Common myeloid progenitor, CD34-positive (primary cell): ENCODE measurements at regions not wholly inside any gene's neighbourhood (a gene's known extent, or its start where the extent isn't known, plus 50 kb on each side); places are given as distances from the start of the nearest gene placed in this dataset.
"Not testable (repeated sequence)": the region's sequence is repeated elsewhere in the genome, so short reads cannot be mapped to it uniquely, and the experiment has no call there.

ENCODE experiments used
- CTCF ChIA-PET: fragments of 350-600 bp; sonication (Branson Sonifier 250); formaldehyde crosslinking; loops from one replicate; lab custom pipeline; 2021; ENCODE audit warnings: antibody characterized with exemption; lab: Charles Lee
- POLR2A ChIA-PET: fragments of 350-600 bp; sonication (Branson Sonifier 250); formaldehyde crosslinking; loops from one replicate; lab custom pipeline; 2021; ENCODE audit warnings: antibody characterized with exemption; lab: Charles Lee
- DNase-seq, 3 donors: peaks; one replicate each; pipeline versions ENCODE4 v3.0.0 to v3.0.0-alpha.2; 2013
- H3K27ac ChIP-seq, 2 experiments: 1 replicate in 1 of 2; 2 replicates in 1 of 2; pipeline ENCODE4 v1.7.0; 2013; ENCODE audit warnings: inconsistent platforms in 2 of 2, low read length in 2 of 2, mild to moderate bottlenecking in 2 of 2, low read depth in 1 of 2, moderate library complexity in 1 of 2; ENCODE audit not compliant: severe bottlenecking in 2 of 2, insufficient read depth in 1 of 2, poor library complexity in 1 of 2
- H3K27me3 ChIP-seq, 5 experiments: replicated peaks in 2 of 5; 1 replicate in 3 of 5; 2 replicates in 2 of 5; pipeline versions ENCODE4 v1.6.1 to v1.7.0; 2013; ENCODE audit warnings: low read length in 4 of 5, mild to moderate bottlenecking in 2 of 5, moderate library complexity in 2 of 5, inconsistent platforms in 1 of 5; ENCODE audit not compliant: insufficient read depth in 5 of 5, control insufficient read depth in 4 of 5
- H3K36me3 ChIP-seq, 4 experiments: 1 replicate in 2 of 4; 2 replicates in 2 of 4; pipeline versions ENCODE4 v1.6.1 to v1.7.0; 2013; ENCODE audit warnings: low read length in 3 of 4, control low read depth in 1 of 4, mild to moderate bottlenecking in 1 of 4; ENCODE audit not compliant: control insufficient read depth in 4 of 4, insufficient read depth in 4 of 4
- H3K4me1 ChIP-seq, 4 experiments: 1 replicate in 3 of 4; 2 replicates in 1 of 4; pipeline versions ENCODE4 v1.6.1 to v1.7.1; 2013; ENCODE audit warnings: low read length in 3 of 4, mild to moderate bottlenecking in 3 of 4, control low read depth in 1 of 4, inconsistent platforms in 1 of 4, moderate library complexity in 1 of 4; ENCODE audit not compliant: control insufficient read depth in 4 of 4, insufficient read depth in 4 of 4; ENCODE audit errors: control extremely low read depth in 1 of 4
- H3K4me3 ChIP-seq, 7 experiments: 1 replicate in 4 of 7; 2 replicates in 3 of 7; pipeline versions ENCODE4 v1.5.1 to v1.7.0; 2013; ENCODE audit warnings: mild to moderate bottlenecking in 7 of 7, low read length in 6 of 7, moderate library complexity in 6 of 7, inconsistent platforms in 2 of 7, low read depth in 2 of 7, control low read depth in 1 of 7; ENCODE audit not compliant: insufficient read depth in 4 of 7, control insufficient read depth in 1 of 7; ENCODE audit errors: extremely low read depth in 1 of 7
- H3K9me3 ChIP-seq, 5 experiments: 1 replicate in 4 of 5; 2 replicates in 1 of 5; pipeline versions ENCODE4 v1.6.1 to v1.7.1; 2013; ENCODE audit warnings: low read length in 4 of 5, mild to moderate bottlenecking in 2 of 5, inconsistent platforms in 1 of 5, low read depth in 1 of 5, moderate library complexity in 1 of 5; ENCODE audit not compliant: control insufficient read depth in 4 of 5, insufficient read depth in 2 of 5; ENCODE audit errors: control extremely low read depth in 1 of 5
- WGBS: methylation state at CpG from one replicate; pipeline ENCODE4 v1.1.5; 2013; ENCODE audit not compliant: insufficient coverage; 5-methylcytosine and 5-hydroxymethylcytosine counted together

- DNase-seq, POLR2A ChIA-PET, H3K27me3 ChIP-seq, H3K36me3 ChIP-seq, H3K4me1 ChIP-seq, H3K27ac ChIP-seq, CTCF ChIA-PET, H3K9me3 ChIP-seq, H3K4me3 ChIP-seq: not testable (repeated sequence)
- no CpG with 5 or more reads among the region's 1 CpG for WGBS
Observed at GRCh38 chr7:150089139-150089538, 215.4 kb downstream of the ATP6V0E2 start.

DNA sequence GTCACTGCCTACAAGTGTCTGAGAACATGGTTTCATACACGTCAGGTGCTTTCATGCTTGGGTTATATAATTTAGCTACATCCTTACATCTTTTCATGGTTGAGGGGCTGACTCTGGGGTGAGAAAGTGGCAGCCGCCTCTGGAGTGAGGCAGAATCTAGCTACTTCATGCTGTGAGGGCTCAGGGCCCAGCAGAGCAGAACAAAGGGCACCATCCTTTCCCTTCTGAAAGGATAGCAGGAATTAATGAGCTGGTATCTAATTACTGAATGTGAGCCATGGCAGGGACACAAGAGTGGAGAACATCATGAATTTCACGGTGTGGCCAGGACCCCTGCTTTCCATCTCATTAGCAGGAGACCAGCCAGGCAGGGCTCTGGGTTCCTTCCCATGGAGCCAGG is 217.0 kb downstream of the ATP6V0E2 start:
- POLR2A ChIA-PET, H3K4me1 ChIP-seq, H3K27me3 ChIP-seq, CTCF ChIA-PET, H3K9me3 ChIP-seq, H3K36me3 ChIP-seq, H3K4me3 ChIP-seq, DNase-seq, H3K27ac ChIP-seq: not testable (repeated sequence)
- no CpG with 5 or more reads among the region's 3 CpGs for WGBS

GRCh38 chr7:150093897-150094296 is 220.1 kb downstream of the ATP6V0E2 start:
- H3K9me3 ChIP-seq, DNase-seq, CTCF ChIA-PET, H3K4me3 ChIP-seq, H3K27ac ChIP-seq, H3K27me3 ChIP-seq, H3K4me1 ChIP-seq, H3K36me3 ChIP-seq, POLR2A ChIA-PET: not testable (repeated sequence)
- WGBS, result 100% methylated on average over 3 of the region's 6 CpGs

DNA sequence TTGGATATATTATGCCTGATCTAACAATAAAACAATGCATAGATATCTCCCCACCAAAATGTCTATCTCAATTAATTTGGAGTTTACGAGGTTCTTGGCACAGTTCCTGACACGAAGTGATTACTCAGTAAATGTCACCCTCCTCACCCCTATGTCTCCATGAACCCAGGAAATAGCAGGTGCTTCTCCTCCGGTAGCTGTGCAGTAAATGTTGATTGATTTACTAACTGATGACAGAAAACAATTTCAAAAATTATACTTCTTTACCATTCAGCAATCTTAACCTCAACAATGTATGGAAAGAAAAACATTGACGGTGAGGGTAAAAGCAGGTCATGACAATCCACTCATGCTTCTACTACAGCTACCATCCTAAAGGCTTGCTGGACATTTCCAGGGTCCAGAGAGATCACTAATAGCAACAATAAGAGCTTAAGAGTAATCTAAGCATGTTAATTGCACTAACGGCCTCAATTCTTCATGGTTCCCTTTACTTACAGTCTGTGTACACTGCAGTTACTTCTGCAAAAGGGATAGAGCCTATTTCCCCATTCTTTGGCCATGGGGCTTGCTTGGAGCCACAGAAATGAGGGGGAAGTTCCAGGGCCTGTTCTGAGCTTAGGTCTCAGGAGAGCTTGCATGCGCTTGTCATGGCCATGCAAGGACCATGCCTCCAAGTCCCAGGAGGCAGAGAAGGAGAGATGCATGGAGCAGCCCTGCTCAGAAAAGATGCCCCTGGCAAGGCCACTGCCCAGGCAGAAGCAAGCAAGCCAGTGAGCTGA is 222.6 kb downstream of the ATP6V0E2 start:
- H3K4me1 ChIP-seq, H3K9me3 ChIP-seq, H3K27me3 ChIP-seq, H3K27ac ChIP-seq, POLR2A ChIA-PET, H3K4me3 ChIP-seq, H3K36me3 ChIP-seq, CTCF ChIA-PET: not testable (repeated sequence)
- 93% methylated on average over 3 of the region's 6 CpGs for WGBS
- peak in 2 of 3 donors; percentile 34 to 45 for DNase-seq

DNA sequence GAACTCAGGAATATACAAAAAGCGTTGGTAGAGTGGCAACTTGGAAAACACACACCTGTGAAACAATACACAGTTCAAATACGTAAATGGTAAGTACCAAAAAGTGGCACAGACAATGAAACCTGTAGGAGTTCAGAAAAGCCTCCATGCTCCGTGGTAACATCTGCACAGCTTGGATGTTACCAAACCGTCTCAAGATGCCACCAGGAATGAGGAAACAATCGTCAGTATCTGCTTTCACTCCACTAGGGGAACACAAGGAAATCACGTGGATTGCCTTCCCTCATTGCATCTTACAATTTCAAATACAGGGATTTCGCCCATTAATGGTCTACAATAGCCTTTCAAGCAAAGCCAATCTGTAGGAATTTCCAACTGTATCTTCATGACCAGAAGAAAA is 224.6 kb upstream of the LRRC61 start:
- CTCF ChIA-PET, result not testable (repeated sequence)

DNA sequence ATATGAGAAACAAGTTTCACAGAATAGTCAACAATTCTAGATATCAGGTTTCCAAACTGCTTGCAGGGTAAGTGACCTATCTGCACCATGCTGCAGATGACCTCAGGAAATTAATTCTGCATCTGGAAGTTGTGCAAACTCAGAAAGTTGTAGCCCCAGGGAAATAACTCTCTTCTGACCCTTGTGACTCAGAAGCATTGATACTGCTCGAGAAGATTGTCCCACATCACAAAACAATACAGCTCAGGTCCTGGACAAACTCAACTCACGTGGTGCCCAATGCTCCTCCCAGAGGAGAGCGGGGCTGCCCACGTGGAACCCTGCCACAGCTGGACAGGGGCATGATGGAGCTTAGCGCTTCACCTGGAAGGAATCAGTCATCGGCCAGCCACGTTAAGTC is 221.9 kb upstream of the LRRC61 start:
- H3K9me3 ChIP-seq, DNase-seq, POLR2A ChIA-PET, H3K4me3 ChIP-seq, H3K4me1 ChIP-seq, H3K36me3 ChIP-seq, H3K27me3 ChIP-seq, H3K27ac ChIP-seq, CTCF ChIA-PET: not testable (repeated sequence)
- WGBS, result 100% methylated on average over 2 of the region's 7 CpGs

More for the DNA sequence above, 224.6 kb upstream of the LRRC61 start:
- H3K36me3 ChIP-seq, H3K27ac ChIP-seq, H3K9me3 ChIP-seq, POLR2A ChIA-PET, H3K4me1 ChIP-seq, DNase-seq, H3K4me3 ChIP-seq, H3K27me3 ChIP-seq: not testable (repeated sequence)
- 100% methylated on average over 1 of the region's 7 CpGs for WGBS

GRCh38 chr7:150107283-150107682 is 215.9 kb upstream of the LRRC61 start:
- H3K4me1 ChIP-seq, POLR2A ChIA-PET, H3K9me3 ChIP-seq, H3K4me3 ChIP-seq, CTCF ChIA-PET, DNase-seq, H3K36me3 ChIP-seq, H3K27me3 ChIP-seq, H3K27ac ChIP-seq: not testable (repeated sequence)
- WGBS, result no CpG with 5 or more reads among the region's 1 CpG
